ENCODE measurements at regions not wholly inside any gene's neighbourhood (a gene's known extent, or its start where the extent isn't known, plus 50 kb on each side); places are given as distances from the start of the nearest gene placed in this dataset.

- TF ChIP-seq CTCF (IDR thresholded peaks at IDR 0.05; ENCODE audit: insufficient read depth, low read length) (no peak), SPI1 (IDR thresholded peaks at IDR 0.05; ENCODE audit: borderline replicate concordance, low read depth) (no peak), POLR2AphosphoS5 (IDR thresholded peaks at IDR 0.05; ENCODE audit: low read depth) (no peak), REST (IDR thresholded peaks at IDR 0.05; ENCODE audit: insufficient replicate concordance, low read depth) (no peak)
Measured at GRCh38 chr14:22382395-22382794, 206.6 kb downstream of the DAD1 start.
